GM21723 (cell line): ENCODE measurements at regions not wholly inside any gene's neighbourhood (a gene's known extent, or its start where the extent isn't known, plus 50 kb on each side); places are given as distances from the start of the nearest gene placed in this dataset.

Experiments used
- ATAC-seq: cut with Tn5 transposase; IDR thresholded peaks from one replicate; pipeline ENCODE4 v1.9.1; 2021; ENCODE audit warnings: mild to moderate bottlenecking, moderate library complexity; ENCODE audit not compliant: unreplicated experiment

DNA sequence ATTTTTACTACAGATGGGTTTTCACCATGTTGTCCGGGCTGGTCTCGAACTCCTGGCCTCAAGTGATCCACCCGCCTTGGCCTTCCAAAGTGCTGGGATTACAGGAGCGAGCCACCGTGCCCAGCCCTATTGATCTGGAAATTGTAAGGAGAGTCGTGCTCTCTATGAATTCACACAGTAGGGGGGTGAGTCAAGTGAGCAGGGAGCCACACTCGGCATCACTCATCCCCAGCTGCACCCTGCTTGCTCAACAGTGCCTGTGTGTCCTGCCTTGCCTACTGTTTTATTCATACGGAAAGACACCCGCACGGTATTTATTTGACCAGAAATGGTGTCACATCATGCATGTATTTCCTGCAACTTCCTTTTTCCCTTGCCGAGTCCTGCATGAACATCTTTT, 157.2 kb upstream of the FOXF1 start:
- no peak for ATAC-seq

DNA sequence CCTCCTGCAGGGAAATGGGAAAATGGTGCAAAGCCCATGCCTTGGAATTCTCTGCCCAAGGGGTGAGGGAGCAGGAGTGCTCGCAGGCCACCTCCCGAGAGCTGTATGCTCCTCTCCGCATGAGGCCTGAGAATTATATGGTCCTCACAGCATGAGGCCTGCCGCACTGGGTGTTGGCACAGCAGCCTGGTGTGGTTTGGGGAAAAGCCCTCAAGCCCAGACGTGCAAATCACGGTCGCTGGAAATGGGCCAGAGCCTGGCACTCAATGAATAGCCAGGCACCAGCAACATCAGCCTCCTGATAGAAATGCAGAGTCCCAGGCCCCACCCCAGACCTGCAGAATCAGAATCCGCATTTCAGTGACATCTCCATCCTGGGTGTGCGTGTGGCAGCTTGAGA, 156.4 kb upstream of the FOXF1 start:
- no peak for ATAC-seq

DNA sequence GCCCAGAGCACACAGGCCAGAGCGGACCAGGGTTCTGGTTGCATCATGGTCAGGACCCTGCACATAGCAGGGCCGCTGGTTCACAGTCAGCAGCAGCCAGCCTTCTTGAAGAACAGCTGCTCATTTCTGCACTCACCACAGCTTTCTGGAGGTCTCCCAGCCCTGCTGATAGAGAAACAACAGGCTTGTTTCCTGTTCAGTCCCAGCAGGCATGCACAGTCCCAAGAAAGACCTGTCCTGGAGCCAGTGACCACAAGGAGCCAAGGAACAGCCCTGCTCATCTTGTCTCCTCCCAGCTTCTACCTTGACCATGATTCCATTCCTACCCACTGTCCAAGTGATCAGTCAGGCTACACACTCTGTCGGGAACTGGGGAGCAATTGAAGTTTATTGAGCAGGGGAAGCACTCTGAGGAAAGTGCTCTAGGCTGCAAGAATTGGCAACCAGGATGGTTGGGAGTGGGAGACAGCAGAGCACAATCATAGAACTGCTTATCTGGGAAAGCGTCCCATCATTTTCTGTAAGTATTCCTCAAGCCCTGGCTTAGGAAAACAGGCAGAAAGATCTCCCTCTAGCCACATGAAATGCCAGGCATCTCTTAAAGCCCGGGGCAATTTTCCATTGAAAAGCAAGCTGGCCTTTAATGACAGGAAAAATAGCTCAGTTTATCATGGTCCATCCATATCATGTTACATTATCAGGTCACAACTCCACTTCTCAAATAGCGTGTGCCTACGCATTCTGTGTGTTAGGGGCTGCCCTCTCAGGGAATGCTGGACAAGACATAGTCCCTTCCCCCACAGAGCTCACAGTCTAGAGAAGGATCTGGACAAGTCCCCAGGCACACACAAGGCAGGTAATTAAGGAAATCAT, 155.4 kb upstream of the FOXF1 start:
- no peak for ATAC-seq

DNA sequence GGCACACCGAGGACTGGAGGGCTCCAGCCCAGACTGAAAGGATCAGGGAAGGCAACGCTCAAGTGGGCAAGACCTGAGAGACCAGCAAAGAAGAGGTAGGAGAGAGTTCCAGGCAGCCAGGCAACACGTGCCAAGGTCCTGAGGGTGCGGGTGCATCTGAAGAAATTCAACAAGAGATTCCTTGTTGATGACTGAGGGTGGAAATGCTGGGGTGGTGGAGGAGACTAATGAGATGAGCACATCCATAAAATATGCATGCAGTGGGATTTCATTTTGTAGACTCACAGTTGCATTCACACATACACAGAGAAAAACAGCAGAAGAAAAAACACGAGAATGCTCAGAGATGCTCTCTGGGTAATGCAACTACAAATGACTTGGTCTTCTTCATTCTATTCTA, 154.8 kb upstream of the FOXF1 start:
- ATAC-seq, result no peak

DNA sequence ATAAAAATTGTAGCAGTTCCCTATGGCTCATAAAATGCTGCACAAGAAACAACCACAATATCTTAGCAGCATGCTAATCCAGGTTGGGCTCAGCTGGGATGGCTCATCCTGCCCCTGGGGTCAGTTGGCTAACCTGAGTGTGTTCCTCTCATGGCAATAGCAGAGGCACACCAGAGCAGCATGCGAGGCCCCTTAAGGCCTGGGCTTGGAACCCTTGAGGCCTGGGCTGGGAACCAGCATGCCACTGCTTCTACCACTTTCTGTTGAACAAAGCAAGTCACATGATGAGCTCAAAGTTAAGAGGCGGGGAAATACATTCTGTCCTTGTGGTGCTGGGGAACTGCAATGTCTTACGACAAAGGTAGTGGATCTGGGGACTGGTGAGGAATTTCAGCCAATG, 154.4 kb upstream of the FOXF1 start:
- ATAC-seq, result no peak

DNA sequence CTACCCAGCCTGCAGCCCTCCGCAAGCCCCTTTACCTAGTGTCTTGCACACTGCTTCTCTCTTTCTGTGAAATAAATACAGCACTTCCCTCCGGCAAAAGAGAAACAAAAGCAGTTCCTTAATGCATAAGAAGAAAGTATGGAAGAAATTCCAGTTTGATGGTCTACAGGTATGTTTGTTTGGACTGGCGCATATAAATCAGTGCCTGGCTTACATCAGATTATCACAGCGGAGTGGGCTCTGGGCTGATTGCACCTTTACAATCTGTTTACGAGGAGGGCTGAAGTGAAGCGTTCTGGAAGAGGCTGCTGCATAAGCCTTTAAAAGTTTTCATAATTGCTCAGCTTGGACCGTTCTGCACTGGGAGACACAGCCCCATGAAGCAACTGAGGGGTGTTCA, 153.5 kb upstream of the FOXF1 start:
- no peak for ATAC-seq

DNA sequence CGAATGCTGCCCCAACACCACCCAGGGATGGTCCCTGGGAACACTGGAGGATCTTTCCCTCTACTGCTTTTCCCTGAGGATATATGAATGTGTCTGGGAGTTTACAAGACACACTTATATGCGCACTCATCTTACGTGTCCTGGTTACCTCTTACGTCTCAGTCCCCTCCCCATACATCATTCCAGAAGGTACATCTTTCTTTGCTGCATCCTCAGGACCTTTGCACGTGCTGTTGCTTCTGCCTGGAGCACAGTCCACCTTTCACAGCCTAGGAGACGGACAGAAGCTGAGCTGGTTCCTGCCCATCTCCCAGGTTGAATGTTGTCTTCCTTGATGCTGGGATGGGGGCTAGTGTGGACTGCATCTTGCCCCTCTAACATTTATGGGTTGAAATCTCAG, 153.0 kb upstream of the FOXF1 start:
- ATAC-seq, result no peak

DNA sequence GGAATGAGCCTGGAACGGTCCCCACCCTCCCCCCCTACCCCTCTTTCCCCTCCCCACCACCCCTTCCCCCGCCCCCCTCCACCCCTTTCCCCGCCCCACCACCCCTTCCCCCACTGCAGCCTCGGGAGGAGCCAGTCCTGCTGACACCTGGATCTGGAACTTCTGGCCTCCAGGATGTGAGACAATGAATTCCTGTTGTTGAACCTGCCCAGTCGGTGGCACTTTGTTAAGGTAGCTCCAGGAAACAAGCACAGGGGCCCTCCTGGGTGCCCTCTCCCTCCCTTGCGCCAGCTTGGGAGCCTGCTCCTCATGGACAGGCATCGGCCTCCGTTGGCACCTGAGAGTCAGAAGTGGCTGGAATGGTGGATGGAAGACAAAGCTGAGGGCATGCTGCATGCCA, 152.4 kb upstream of the FOXF1 start:
- ATAC-seq, result no peak

DNA sequence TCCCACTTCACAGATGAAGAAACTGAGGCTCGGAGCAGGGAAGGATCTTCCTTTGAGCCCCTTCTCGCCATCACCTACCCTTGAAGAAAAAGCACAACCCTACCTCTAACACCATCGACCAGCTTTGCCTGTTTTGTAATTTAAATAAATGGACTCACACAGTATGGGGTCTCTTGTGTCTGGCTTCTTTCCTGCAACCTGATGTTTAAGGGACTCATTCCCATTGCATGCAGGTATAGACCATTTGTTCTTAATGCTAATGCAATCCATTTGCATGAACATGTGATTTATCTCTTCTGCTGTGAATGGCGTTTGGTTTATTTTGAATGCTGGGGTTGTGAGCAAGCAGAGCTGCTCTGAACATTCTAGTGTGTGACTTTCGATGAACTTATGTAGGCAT, 150.8 kb upstream of the FOXF1 start:
- ATAC-seq, result no peak

DNA sequence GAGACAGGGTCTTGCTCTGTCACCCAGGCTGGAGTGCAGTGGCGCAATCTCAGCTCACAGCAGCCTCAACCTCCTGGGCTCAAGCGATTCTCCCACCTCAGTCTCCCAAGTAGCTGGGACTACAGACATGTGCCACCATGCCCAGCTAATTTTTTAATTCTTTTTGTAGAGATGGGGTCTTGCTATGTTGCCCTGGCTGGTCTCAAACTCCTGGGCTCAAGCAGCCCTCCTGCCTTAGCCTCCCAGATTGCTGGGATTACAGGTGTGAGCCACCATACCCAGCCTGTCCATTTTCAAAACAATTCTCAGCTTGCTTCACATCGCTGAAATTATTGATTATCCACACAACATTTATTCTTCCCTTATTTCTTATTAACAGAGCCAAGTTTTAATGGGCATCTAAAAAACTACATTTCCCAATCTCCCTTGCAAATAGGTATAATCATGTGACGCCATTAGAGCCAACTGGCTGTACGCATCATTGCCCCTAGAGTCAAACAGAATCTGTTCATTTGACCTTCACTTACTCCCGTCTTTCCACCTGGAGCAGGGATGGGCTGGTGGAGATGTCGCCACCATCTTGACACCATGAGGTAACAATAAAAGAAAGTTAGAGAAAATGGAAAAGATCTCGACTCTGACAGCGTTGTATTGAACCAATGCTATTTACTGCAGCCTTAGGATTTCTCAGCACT, 148.0 kb upstream of the FOXF1 start:
- ATAC-seq, result no peak

DNA sequence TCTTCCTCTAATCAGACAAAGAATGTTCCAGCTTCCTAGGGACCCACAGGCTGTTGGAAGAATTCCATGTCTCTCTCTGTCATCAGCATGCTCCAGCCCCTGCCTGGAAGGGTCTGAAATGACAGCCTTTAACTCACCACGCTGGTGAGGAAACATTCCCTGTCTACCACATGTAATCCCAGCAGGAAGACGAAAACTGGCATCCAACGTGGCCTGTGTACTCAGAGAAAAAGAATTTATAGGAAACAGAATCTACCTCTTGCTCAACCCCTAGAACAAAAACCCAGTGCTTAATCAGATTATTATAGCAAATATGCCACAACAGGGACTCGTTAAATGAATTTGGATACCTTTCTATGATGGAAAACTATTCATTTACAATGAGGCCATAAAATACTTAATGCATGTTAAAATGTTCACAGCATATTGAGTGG, 147.3 kb upstream of the FOXF1 start:
- ATAC-seq, result no peak

DNA sequence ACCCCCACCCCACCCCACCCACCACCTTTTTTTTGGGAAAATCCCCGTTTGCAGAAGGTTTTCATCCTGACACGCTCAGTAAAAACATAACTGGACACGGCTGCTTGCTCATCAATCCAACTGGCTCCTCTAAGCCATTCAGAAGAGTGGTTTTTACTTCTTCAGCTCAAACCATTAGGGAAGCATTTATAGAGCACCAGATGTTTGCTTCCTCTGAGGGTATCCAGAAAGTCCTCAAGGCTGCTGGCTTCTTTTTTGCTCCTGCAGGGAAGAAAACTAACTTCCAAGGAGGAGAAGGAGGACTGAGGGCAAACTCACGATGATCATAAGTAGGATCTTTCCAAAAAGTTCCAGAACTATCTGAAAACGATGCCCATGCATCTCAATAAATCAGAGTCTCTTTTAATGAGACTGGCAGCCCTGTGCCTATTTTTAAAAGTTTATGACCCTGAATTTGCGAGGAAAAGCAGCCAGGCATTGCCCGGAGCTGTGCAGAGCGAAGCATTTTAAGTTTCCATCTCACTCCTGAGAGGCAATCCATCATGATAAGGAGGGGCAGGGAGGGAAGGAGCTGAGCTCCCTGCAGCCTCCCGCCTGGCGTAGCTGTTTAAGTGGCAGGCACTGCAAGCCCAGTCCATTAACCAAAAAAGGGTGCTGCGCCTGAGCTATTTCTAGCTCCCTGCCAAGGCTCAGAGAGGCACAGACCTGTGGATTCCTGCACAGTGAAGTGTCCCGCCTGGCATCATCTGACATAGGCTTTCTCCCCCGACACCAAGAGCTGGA, 146.3 kb upstream of the FOXF1 start:
- ATAC-seq, result no peak

DNA sequence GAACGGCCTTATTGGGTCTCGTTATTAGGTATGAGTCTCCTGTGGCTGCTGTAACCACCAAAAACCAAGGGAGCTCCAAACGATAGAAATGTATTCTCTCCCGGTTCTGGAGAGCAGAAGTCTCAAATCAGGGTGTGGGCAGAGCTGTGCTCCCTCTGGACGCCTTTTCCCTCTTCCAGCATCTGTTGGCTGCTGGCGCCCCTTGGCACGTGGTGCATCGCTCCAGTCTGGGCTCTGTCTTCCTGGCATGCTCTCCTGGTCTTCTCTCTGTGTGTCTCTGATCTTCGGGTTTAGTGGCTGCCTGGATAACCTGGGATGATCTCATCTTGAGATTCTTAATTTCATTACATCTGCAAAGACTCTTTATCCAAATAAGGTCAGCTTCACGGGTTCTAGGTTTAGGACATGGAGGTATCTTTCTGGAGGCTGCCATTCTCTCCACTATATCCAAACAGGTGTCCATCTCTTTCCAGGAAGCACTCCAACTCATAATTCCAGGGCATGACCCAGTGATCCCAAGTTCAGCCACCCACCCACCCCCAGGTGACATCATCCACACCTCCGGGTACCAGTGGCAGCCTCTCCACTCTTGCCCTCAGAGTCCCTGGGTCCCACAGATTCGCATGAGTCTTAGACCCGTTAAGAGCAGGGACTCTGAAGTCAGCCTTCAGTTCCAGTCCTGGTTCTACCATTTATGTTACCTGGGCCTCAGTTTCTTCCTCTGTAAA, 145.5 kb upstream of the FOXF1 start:
- no peak for ATAC-seq

DNA sequence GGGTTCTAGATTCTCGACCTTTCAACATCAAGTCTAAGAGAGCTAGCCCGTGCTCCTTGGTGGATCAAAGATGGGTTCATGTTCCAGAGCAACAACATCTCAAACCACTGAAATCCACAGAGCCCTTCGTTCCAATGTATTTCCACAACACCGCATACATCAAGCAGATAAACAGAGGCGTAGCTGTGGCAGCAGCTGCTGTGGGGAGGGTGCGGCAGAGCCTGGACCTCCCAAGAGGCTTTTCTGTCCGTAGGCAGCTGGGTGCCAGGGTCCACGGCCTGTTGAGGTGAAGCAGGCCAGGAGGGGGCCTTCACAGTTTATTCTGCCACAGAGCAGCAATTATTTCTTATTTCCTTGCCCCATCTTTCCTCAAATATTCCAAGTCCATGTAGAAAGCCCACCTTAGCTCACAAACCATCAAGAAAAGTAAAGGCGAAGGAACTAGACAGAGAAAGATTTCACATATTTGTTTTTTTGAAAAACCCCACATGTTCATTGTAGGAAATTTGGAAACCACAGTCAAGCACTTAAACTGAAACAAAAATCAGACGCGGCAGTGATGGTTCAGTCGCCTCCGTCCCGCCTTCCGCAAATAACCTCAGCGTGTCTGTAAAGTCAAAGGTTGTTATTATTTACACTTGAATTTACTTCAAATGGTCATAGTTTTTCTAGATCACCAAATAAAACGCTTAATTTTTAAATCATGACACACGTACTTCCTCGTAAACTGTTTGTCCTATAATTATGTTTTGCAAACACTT, 144.6 kb upstream of the FOXF1 start:
- no peak for ATAC-seq

DNA sequence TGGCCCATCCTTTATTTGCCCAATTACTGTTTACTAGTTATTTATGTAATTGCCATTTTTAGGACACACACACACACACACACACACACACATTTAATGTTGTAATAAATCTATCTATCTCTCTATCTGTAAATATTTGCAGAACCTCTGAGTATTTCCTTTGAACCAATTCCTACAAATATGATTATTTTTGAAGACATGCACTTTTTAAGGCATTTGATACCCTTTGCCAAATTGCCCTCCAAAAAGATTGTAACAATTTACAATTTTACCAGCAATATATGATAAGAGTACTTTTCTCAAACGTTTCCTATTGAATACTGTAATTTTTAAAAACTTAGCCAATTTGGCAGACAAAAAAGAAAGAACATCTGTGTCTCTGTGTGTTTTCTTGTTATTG, 143.8 kb upstream of the FOXF1 start:
- no peak for ATAC-seq

DNA sequence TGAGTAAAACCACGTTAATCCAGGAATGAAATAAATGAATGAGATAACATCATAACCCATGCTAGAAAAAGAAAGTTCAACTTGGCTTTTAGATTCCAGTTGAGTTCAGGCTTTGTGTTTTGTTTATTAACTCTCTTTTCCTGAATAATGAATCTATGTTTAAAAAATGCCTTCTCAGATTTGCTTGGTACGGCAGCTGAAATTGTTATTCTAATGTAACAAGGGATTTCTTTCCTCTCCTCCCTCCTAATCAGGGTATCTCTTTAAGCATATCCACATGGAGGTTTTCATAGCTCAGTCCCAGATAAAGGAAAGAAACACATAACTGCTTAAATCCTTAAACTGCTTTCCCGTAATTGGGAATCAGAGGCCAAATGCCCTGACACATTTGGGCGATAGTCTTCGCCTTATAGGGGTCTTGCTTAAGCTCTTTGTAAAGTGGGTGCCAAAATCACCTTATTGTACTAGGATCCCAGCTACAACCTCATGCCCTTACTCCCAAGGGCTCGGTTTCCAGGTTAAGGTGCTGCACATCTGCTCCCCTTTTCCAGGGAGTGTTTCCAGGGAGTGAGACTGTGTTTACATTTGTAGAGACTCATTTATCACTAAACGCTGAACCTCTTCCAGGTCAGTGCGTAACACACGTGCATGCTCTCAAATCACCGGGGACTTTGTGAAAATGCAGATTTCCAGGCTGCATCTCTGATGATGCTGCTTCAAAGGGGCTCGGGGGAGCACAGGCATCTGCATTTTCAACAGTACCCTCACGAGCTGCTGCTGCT, 142.8 kb upstream of the FOXF1 start:
- no peak for ATAC-seq

DNA sequence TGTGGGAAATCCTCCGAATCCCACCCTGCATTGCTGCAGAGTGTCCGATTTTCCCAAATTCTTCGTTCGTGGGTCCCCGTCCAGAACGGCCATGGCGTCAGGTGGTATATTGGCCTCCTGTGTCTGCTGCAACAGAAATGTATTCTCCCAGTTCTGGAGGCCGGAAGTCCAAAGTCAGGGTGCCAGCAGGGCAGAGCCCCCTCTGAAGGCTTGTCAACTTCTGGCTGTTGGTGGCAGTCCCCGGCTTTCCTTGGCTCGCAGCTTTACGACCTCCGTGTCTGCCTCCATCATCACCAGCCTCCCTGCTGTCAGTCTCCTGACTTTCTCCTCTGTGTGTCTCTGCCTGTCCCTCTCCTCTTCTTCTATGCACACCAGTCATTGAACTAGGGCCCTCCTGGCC, 142.1 kb upstream of the FOXF1 start:
- ATAC-seq, result no peak

DNA sequence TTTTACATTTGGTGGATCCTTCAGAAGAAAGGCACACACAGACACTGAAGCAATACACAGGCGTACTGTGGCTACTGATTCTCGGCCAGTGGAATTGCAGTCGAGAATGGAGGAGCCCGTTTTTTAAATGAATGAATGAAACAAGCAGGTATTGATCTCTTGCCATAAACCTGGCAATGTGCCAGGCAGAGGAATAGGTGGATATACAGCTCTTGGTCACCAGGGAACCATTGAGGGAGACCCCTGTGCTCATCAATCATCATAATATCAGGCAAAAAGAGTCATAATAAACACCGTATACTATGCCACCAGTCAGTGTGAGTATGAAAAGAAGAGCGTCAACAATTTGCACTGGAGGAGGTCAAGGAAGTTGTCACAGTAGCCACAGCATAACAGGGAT, 140.3 kb upstream of the FOXF1 start:
- no peak for ATAC-seq

DNA sequence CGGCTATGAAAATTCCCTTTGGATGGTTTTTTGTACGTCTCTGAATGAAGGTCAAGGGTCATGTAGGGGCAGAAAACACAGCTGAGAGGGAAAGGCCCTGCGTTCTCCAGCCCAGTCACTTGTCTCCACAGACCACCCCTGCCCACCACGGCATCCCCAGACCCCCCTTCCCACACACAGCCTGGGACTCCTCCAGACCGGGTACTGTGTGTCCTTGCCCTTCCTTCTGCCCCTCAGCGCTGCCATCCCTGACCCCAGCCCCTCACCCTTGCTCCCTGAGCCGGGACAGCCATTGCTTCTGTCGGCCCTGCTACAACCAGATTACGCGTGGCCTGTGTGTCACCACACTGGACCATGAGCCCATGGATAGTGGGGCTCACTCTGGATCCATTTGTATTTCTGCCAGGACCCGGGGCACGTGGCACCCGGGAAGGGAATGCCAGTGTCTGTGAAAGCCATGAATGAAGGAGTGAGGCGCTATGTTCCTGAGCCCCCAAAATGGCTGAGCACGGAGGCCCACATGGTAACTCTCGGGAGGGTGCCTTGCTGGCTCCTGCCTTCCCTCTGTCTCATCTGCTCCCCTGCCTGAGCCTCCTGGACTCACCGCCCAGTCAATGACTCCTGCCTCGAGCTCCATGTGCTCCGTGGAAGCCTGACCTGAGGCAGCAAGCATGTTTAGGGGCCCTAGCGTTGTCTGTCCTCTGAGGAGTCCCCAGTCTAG, 139.1 kb upstream of the FOXF1 start:
- ATAC-seq, result no peak
